WI38 (cell line): ENCODE measurements at regions not wholly inside any gene's neighbourhood (a gene's known extent, or its start where the extent isn't known, plus 50 kb on each side); places are given as distances from the start of the nearest gene placed in this dataset.

Source experiments
- H3K4me3 ChIP-seq: 2 replicates; pipeline ENCODE4 v1.5.1; 2011; ENCODE audit warnings: low read depth, mild to moderate bottlenecking, control low read depth, low read length
- CTCF ChIP-seq: IDR thresholded peaks from 2 replicates; pipeline ENCODE4 v1.5.1; 2012; ENCODE audit warnings: low read depth, mild to moderate bottlenecking, control low read depth, low read length

- no peak overlapping the region for H3K4me3 ChIP-seq
- TF ChIP-seq CTCF = peak; percentile 37
These were observed 153.9 kb upstream of the ZC3H12C start for GRCh38 chr11:109939166-109939810.

- H3K4me3 ChIP-seq = peak overlapping the region; percentile 25
- TF ChIP-seq CTCF = no peak
These were observed 152.4 kb upstream of the ZC3H12C start for GRCh38 chr11:109940816-109941215.

- TF ChIP-seq CTCF = no peak
- H3K4me3 ChIP-seq = peak overlapping the region; percentile 25; the same call in 1 of the 2 replicates
These were observed 147.4 kb upstream of the ZC3H12C start for GRCh38 chr11:109945626-109946321.

GRCh38 chr11:109946322-109946846 lies 146.8 kb upstream of the ZC3H12C start:
- TF ChIP-seq CTCF = peak; percentile 84
- H3K4me3 ChIP-seq = peak overlapping the region; percentile 46

GRCh38 chr11:109954534-109954933 lies 138.7 kb upstream of the ZC3H12C start:
- TF ChIP-seq CTCF = no peak
- no peak overlapping the region for H3K4me3 ChIP-seq

GRCh38 chr11:109956124-109956793 lies 136.9 kb upstream of the ZC3H12C start:
- H3K4me3 ChIP-seq = no peak overlapping the region
- no peak for TF ChIP-seq CTCF

GRCh38 chr11:109957000-109957399 lies 136.2 kb upstream of the ZC3H12C start:
- TF ChIP-seq CTCF = no peak
- no peak overlapping the region for H3K4me3 ChIP-seq
